Astrocyte of the spinal cord (primary cell): ENCODE measurements at regions not wholly inside any gene's neighbourhood (a gene's known extent, or its start where the extent isn't known, plus 50 kb on each side); places are given as distances from the start of the nearest gene placed in this dataset.
"Not testable (repeated sequence)": the region's sequence is repeated elsewhere in the genome, so short reads cannot be mapped to it uniquely, and the experiment has no call there.

Source experiments
- DNase-seq: peaks from one replicate; pipeline ENCODE4 v3.0.0; 2011; ENCODE audit warnings: low read depth, low spot score
- H3K4me3 ChIP-seq: 2 replicates; pipeline ENCODE4 v1.5.1; 2011; ENCODE audit warnings: low read depth, mild to moderate bottlenecking, low read length, moderate library complexity
- in situ Hi-C: cut with HindIII; loops from 2 replicates; pipeline ENCODE4 v1.10.0; 2017; ENCODE audit warnings: low sequenced_read_pairs
- TF ChIP-seq, protein P1 (sequence below): IDR thresholded peaks from 2 replicates; pipeline ENCODE4 v1.5.1; 2012; ENCODE audit warnings: low read depth, mild to moderate bottlenecking, low read length, inconsistent platforms

DNA sequence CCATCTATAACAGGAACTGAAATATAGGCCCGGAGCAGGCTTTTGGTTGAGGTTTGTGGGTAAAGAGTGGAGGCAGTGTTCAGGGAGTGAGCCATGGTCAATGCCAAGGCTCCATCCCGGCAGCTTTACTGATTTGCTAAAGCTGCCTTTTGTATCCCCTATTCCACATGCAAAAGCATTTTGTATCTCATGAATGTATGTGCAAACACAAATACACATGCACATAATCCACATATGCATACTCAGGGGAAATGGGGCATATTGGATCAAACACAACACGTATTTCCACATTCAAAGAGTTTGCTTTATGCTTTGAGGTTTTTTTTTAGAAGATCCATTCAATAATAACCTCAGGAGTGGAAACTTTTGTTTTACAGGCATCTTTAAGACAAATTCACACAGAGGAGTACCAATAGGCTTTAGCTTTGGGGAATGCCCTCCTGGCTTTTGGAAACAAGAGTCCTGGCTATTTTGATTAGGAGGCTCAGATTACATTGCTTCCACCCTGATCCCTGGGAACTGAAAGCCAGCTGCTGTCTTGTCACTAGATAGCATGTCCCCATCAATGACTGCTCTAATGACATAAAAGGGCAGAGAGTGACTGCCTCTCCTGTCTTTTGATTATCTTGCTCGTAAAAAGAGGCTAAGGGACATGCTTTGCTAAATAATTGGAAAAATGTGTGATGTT, 263.2 kb downstream of the EN1 start:
- no peak overlapping the region for H3K4me3 ChIP-seq
- TF ChIP-seq, protein P1, sequence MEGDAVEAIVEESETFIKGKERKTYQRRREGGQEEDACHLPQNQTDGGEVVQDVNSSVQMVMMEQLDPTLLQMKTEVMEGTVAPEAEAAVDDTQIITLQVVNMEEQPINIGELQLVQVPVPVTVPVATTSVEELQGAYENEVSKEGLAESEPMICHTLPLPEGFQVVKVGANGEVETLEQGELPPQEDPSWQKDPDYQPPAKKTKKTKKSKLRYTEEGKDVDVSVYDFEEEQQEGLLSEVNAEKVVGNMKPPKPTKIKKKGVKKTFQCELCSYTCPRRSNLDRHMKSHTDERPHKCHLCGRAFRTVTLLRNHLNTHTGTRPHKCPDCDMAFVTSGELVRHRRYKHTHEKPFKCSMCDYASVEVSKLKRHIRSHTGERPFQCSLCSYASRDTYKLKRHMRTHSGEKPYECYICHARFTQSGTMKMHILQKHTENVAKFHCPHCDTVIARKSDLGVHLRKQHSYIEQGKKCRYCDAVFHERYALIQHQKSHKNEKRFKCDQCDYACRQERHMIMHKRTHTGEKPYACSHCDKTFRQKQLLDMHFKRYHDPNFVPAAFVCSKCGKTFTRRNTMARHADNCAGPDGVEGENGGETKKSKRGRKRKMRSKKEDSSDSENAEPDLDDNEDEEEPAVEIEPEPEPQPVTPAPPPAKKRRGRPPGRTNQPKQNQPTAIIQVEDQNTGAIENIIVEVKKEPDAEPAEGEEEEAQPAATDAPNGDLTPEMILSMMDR = no peak
- in situ Hi-C loops = no loop called here
- DNase-seq = no peak

DNA sequence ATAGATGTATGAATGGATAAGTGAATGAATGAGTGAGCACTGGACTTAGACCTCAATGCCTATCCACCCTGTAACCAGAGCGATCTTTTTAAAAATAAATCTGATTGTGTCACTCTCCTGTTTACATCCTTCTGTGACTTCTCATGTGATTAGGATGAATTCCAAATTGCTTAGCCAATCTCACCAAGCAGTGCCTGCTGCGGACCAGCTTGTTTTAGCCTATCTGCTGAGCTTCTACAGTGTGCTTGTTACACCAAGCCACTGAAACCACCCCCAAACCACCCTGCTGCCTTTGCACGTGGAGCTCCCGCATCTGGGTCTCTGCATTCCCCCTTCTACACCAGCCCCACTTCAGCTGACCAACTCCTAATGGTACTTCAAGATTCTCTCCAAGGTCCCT, 265.4 kb downstream of the EN1 start:
- no peak for DNase-seq
- H3K4me3 ChIP-seq = no peak overlapping the region
- TF ChIP-seq, protein P1 = no peak
- in situ Hi-C loops = no loop called here

GRCh38 chr2:118580651-118581050, 266.8 kb downstream of the EN1 start:
- H3K4me3 ChIP-seq = no peak overlapping the region
- DNase-seq = no peak
- TF ChIP-seq, protein P1 = no peak
- in situ Hi-C loops = no loop called here

- no peak for DNase-seq
- TF ChIP-seq, protein P1 = no peak
- in situ Hi-C loops = no loop called here
- H3K4me3 ChIP-seq = no peak overlapping the region
Measured at GRCh38 chr2:118580107-118580506, 267.3 kb downstream of the EN1 start.

DNA sequence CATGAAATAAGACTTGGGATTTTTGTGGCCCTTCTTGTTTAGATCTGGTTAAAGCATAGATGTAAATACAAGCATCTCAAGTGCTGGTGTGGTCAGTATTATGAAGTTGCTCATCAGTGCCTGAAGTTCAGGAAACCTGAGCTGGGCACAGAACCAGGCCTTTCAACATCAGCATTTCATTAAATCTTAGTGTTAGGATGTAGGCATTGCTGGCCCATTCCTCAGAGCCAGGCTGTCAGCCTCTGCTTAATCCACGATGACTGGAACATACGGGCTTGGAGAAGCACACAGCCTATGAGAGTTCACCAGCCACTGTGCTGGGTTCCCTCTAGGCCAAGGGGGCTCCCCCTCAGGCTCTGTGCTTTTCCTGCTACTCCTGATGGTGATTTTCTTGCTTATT, 270.2 kb downstream of the EN1 start:
- in situ Hi-C loops = no loop called here

DNA sequence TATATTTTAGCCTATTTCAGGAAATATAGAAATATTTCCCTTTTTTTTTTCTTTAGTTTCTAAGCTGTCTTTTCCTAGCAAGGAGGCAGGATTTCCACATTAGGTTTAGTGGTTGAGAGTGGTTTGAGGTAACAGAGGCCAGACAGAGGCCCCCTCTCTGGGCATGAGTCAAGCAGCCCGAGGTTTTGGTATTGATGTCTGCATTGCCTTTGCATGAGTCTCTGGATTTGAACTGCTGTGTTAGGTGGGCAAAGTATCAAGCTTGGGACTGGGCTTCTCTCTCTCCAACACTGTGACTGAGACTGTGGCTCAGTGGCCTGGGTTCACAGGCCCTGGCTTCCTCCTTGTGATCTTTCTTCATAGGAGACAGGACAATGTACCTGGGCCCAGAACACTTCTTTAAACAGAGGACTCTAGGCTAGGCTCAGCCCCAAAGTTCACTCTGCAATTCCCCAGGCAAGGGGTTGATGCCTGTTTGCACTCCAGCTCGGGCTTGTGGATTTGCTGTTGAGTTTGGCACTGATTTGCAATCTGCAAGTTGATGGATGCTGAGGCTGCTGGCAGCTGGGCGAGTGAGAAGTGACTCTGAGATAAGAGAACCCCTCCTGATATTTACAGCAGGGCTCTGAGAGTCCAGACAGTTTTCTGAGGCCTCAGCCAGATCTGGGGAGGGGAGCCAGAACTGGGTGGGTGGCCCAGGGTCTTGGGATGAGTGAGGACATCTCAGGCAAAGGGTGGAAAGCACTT, 271.2 kb downstream of the EN1 start:
- TF ChIP-seq, protein P1 = no peak
- no peak overlapping the region for H3K4me3 ChIP-seq
- in situ Hi-C loops = no loop called here
- DNase-seq = peak; percentile 63

More for the DNA sequence above, 270.2 kb downstream of the EN1 start:
- TF ChIP-seq, protein P1 = no peak
- no peak overlapping the region for H3K4me3 ChIP-seq
- DNase-seq = no peak

- in situ Hi-C loops, DNase-seq, H3K4me3 ChIP-seq: not testable (repeated sequence)
Measured at GRCh38 chr2:118572380-118572779, 275.1 kb downstream of the EN1 start.
